ENCODE measurements at regions not wholly inside any gene's neighbourhood (a gene's known extent, or its start where the extent isn't known, plus 50 kb on each side); places are given as distances from the start of the nearest gene placed in this dataset.

DNA sequence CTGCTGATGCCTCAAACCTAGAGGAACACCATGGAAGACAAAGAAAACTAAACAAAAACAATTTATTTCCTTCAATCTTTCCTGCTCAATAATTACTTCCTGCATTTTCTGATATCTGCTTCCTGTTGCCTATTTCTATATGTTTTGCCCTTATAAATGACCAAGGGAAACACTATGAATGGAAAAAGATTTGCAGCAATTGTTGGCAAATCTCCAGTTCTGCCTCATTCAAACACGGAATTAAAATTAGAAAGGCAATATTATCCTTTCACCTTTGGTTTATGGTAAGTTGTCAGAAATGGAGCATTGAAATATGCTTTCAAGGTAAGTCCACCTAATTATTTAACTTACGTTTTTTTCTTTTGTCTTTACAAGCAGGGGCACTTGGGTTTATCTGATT, 552.2 kb upstream of the ANKRD30A start:
- TF ChIP-seq POLR2A (IDR thresholded peaks at IDR 0.05; ENCODE audit: low read depth, low read length), result no peak
- TF ChIP-seq POLR2AphosphoS5 (IDR thresholded peaks at IDR 0.05; ENCODE audit: low read depth, low read length), result no peak

Measured in GM12892 (cell line).